Left ventricle myocardium inferior (tissue), 1 donor: ENCODE measurements at regions not wholly inside any gene's neighbourhood (a gene's known extent, or its start where the extent isn't known, plus 50 kb on each side); places are given as distances from the start of the nearest gene placed in this dataset.

ENCODE experiments used
- DNase-seq: peaks from one replicate; pipeline ENCODE4 v3.0.0-alpha.2; 2020
- H3K27ac ChIP-seq: fragments of 200-600 bp; replicated peaks from 2 replicates; pipeline ENCODE4 v1.8.0; 2021
- H3K27me3 ChIP-seq: fragments of 200-600 bp; 2 replicates; pipeline ENCODE4 v1.8.0; 2021; ENCODE audit warnings: low read depth
- H3K36me3 ChIP-seq: fragments of 200-600 bp; 2 replicates; pipeline ENCODE4 v1.8.0; 2021
- H3K4me1 ChIP-seq: fragments of 200-600 bp; 2 replicates; pipeline ENCODE4 v1.8.0; 2021
- H3K4me3 ChIP-seq: fragments of 200-600 bp; 2 replicates; pipeline ENCODE4 v1.8.0; 2021; ENCODE audit warnings: mild to moderate bottlenecking, moderate library complexity
- H3K9me3 ChIP-seq: fragments of 200-600 bp; replicated peaks from 2 replicates; pipeline ENCODE4 v1.8.0; 2021
- intact Hi-C: fragments of 100-400 bp; cut with micrococcal nuclease; formaldehyde crosslinking; loops from one replicate; pipeline ENCODE4 v1.11.0; 2022
- TF ChIP-seq, protein P1 (sequence below): fragments of 200-600 bp; IDR thresholded peaks from 2 replicates; pipeline ENCODE4 v1.8.0; 2021; ENCODE audit warnings: antibody characterized with exemption, mild to moderate bottlenecking, borderline replicate concordance
- donor health status: DM: no; HTN: yes; CAD: no; lungs with severe emphysema.

DNA sequence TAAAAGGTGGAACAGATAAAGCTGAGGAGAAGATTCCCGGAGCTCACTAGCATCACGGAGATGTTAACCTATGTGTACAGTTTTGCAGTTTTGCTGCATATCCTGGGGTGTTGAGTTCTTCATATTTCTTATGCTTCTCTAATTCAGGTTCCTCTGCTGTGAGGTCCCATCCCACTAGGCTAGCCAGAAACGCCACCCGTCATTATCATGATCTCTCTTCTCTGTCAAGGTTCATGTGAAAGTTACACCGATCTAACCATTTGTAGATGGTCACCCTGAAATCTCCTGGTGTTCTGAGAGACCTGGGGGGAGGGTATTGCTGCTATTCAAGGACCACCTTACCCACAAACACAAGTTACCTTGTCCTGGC, 136.3 kb downstream of the CCDC71L start:
- TF ChIP-seq, protein P1, sequence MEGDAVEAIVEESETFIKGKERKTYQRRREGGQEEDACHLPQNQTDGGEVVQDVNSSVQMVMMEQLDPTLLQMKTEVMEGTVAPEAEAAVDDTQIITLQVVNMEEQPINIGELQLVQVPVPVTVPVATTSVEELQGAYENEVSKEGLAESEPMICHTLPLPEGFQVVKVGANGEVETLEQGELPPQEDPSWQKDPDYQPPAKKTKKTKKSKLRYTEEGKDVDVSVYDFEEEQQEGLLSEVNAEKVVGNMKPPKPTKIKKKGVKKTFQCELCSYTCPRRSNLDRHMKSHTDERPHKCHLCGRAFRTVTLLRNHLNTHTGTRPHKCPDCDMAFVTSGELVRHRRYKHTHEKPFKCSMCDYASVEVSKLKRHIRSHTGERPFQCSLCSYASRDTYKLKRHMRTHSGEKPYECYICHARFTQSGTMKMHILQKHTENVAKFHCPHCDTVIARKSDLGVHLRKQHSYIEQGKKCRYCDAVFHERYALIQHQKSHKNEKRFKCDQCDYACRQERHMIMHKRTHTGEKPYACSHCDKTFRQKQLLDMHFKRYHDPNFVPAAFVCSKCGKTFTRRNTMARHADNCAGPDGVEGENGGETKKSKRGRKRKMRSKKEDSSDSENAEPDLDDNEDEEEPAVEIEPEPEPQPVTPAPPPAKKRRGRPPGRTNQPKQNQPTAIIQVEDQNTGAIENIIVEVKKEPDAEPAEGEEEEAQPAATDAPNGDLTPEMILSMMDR, result no peak
- Histone ChIP-seq H3K4me1 (no peaks in the 10 kb centered on the region), H3K36me3 (no peaks in the 10 kb centered on the region), H3K27ac (no peak overlapping the region), H3K27me3 (no peaks in the 10 kb centered on the region), H3K9me3 (no peaks in the 10 kb centered on the region), H3K4me3 (no peak overlapping the region)
- intact Hi-C loops, result no loop called here
- no peak for DNase-seq

DNA sequence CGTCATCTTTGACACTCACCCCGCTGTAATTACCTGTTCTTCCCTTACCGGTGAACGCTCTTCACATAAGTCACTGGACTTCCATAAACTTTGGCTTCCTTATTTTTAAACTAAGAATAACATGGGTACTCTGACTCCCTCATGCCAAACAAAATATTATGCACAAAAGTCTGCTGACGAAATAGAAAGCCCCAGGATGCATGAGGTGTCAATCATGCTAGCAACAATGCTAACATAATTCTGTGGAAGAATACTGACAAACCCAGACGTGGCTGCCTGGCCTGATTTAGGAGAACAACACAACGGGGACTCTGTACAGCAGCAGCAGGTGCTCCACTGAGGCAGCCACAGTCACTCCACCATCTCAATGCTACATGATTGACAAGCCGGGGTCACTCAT, 137.5 kb downstream of the CCDC71L start:
- no peaks in the 10 kb centered on the region for H3K9me3 ChIP-seq
- H3K27me3 ChIP-seq, result no peaks in the 10 kb centered on the region
- H3K36me3 ChIP-seq, result no peaks in the 10 kb centered on the region
- H3K27ac ChIP-seq, result no peak overlapping the region
- peaks cover 6% of the 10 kb centered on the region for H3K4me1 ChIP-seq
- DNase-seq, result no peak
- H3K4me3 ChIP-seq, result no peak overlapping the region
- TF ChIP-seq, protein P1, result no peak
- intact Hi-C loops, result no loop called here

DNA sequence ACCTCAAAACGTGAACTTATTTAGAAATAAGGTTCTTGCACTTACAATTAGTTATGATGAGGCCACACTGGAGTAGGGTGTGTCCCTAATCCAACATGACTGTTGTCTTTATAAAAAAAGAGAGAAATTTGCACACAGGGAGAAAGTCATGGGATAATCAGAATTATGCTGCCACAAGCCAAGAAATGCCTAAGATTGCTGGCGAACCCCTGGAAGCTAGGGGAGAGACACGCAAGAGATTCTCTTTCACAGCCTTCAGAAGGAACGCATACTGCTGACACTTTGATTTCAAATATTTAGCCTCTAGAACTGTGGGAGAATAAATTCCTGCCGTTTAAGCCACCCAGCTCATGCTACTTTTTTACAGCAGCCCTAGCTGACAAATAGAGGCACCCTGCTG, 138.3 kb downstream of the CCDC71L start:
- TF ChIP-seq, protein P1, result no peak
- no peak overlapping the region for H3K4me3 ChIP-seq
- intact Hi-C loops, result no loop called here
- no peaks in the 10 kb centered on the region for H3K9me3 ChIP-seq
- H3K36me3 ChIP-seq, result no peaks in the 10 kb centered on the region
- DNase-seq, result no peak
- no peaks in the 10 kb centered on the region for H3K27me3 ChIP-seq
- H3K27ac ChIP-seq, result no peak overlapping the region
- H3K4me1 ChIP-seq, result peaks cover 6% of the 10 kb centered on the region

DNA sequence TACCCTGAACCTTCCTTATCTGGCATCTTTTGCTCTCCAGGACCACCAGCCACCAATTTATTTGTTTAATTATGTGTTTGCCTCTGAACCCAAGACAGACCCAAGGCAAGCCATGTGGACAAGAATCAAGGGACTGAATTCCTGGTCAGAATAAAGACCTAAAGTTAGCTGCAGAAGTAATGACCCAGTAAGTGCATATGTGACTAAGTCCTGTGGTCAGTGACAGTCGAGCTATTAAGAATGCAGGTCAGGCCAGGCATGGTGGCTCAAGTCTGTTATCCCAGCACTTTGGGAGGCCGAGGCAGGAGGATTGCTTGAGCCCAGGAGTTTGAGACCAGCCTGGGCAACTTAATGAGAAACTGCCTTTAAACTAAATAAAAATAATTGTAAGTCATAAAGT, 139.4 kb downstream of the CCDC71L start:
- Histone ChIP-seq H3K27ac (no peak overlapping the region), H3K9me3 (no peaks in the 10 kb centered on the region), H3K4me1 (peaks cover 6% of the 10 kb centered on the region), H3K27me3 (no peaks in the 10 kb centered on the region), H3K4me3 (no peak overlapping the region), H3K36me3 (no peaks in the 10 kb centered on the region)
- intact Hi-C loops, result no loop called here
- no peak for DNase-seq
- TF ChIP-seq, protein P1, result no peak

DNA sequence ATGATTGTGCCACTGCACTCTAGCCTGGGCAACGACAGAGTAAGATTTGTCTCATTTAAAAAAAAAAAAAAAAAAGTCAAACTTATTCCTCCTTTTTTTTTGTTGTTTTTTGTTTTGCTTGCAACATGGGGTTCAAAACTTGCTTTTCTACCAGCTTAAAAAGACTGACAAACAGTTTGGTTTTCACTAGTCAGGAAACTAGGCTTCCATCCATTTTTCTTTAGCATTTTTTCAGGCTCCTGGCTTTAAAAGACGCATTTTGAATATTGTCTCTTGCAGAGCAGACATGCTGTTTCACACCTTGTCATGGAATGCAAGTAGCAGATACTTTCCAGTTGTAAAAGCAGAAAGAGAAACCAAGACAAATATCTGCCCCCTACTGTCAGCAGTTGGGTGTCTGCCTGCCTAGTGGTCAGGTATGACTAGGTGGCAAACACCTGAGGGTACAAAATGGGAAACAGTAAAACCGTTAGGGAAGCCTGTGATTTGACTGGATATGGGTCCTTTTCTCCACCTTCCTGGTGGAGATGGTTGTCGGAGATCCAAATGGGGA, 139.9 kb downstream of the CCDC71L start:
- intact Hi-C loops, result no loop called here
- no peaks in the 10 kb centered on the region for H3K27me3 ChIP-seq

More for the DNA sequence above, 139.9 kb downstream of the CCDC71L start:
- H3K36me3 ChIP-seq, result no peaks in the 10 kb centered on the region
- H3K4me1 ChIP-seq, result peaks cover 6% of the 10 kb centered on the region
- no peak for DNase-seq
- TF ChIP-seq, protein P1, result no peak
- H3K27ac ChIP-seq, result no peak overlapping the region
- no peaks in the 10 kb centered on the region for H3K9me3 ChIP-seq
- no peak overlapping the region for H3K4me3 ChIP-seq
